Osteoblast (primary cell): ENCODE measurements at regions not wholly inside any gene's neighbourhood (a gene's known extent, or its start where the extent isn't known, plus 50 kb on each side); places are given as distances from the start of the nearest gene placed in this dataset.

ENCODE experiments used
- DNase-seq: peaks from one replicate; pipeline ENCODE4 v3.0.0; 2011; ENCODE audit warnings: low spot score, mixed read lengths; ENCODE audit not compliant: insufficient read length; ENCODE audit errors: missing footprints
- H2AFZ ChIP-seq: 2 replicates; pipeline ENCODE4 v1.6.0; 2011; ENCODE audit warnings: mild to moderate bottlenecking, low read length
- H3K27ac ChIP-seq: 2 replicates; pipeline ENCODE4 v1.5.1; 2011; ENCODE audit warnings: mild to moderate bottlenecking, low read depth, low read length, moderate library complexity
- H3K27me3 ChIP-seq: 2 replicates; pipeline ENCODE4 v1.6.0; 2012; ENCODE audit warnings: mild to moderate bottlenecking, control low read depth, inconsistent platforms, low read length, moderate library complexity; ENCODE audit not compliant: insufficient read depth
- H3K36me3 ChIP-seq: 2 replicates; pipeline ENCODE4 v1.5.1; 2011; ENCODE audit warnings: mild to moderate bottlenecking, low read length, control low read depth, moderate library complexity; ENCODE audit not compliant: insufficient read depth
- H3K4me1 ChIP-seq: 2 replicates; pipeline ENCODE4 v1.5.1; 2011; ENCODE audit warnings: mild to moderate bottlenecking, low read length, control low read depth, moderate library complexity; ENCODE audit not compliant: insufficient read depth
- H3K4me2 ChIP-seq: 2 replicates; pipeline ENCODE4 v1.6.0; 2011; ENCODE audit warnings: mild to moderate bottlenecking, low read length; ENCODE audit not compliant: insufficient read depth
- H3K4me3 ChIP-seq: fragments of 200-600 bp; sonication (generic); 3 replicates; pipeline ENCODE4 v1.5.1; 2012; ENCODE audit warnings: mild to moderate bottlenecking, low read length, inconsistent platforms; ENCODE audit not compliant: insufficient read depth
- H3K79me2 ChIP-seq: 2 replicates; pipeline ENCODE4 v1.6.0; 2012; ENCODE audit warnings: mild to moderate bottlenecking, low read length, control low read depth, inconsistent platforms; ENCODE audit not compliant: insufficient read depth
- H3K9me3 ChIP-seq: 2 replicates; pipeline ENCODE4 v1.5.1; 2011; ENCODE audit warnings: low read depth, low read length, control low read depth
- H4K20me1 ChIP-seq: 2 replicates; pipeline ENCODE4 v1.6.0; 2012; ENCODE audit warnings: mild to moderate bottlenecking, low read length, control low read depth; ENCODE audit not compliant: insufficient read depth
- TF ChIP-seq, protein P1 (sequence below): IDR thresholded peaks from 2 replicates; pipeline ENCODE4 v1.5.1; 2011; ENCODE audit warnings: mild to moderate bottlenecking, low read depth, low read length, moderate library complexity; ENCODE audit errors: extremely low read depth

DNA sequence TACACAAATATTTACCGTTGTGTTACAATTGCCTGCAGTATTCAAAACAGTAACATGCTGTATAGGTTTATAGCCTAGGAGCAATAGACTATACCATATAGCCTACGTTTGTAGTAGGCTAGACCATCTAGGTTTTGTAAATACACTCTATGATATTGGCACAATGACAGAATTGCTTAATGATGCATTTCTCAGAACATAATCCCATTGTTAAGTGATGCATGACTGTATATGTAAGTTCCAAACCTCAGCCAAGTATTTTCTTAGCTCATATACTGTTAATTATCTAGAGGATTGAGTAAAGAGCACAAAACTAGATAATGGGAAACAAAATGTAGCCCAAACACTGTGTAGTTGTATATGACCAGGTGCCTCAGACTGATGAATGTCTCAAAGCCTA lies 220.1 kb downstream of the ANXA1 start:
- no peaks in the 10 kb centered on the region for H3K36me3 ChIP-seq
- TF ChIP-seq, protein P1, sequence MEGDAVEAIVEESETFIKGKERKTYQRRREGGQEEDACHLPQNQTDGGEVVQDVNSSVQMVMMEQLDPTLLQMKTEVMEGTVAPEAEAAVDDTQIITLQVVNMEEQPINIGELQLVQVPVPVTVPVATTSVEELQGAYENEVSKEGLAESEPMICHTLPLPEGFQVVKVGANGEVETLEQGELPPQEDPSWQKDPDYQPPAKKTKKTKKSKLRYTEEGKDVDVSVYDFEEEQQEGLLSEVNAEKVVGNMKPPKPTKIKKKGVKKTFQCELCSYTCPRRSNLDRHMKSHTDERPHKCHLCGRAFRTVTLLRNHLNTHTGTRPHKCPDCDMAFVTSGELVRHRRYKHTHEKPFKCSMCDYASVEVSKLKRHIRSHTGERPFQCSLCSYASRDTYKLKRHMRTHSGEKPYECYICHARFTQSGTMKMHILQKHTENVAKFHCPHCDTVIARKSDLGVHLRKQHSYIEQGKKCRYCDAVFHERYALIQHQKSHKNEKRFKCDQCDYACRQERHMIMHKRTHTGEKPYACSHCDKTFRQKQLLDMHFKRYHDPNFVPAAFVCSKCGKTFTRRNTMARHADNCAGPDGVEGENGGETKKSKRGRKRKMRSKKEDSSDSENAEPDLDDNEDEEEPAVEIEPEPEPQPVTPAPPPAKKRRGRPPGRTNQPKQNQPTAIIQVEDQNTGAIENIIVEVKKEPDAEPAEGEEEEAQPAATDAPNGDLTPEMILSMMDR: no peak
- no peaks in the 10 kb centered on the region for H4K20me1 ChIP-seq

DNA sequence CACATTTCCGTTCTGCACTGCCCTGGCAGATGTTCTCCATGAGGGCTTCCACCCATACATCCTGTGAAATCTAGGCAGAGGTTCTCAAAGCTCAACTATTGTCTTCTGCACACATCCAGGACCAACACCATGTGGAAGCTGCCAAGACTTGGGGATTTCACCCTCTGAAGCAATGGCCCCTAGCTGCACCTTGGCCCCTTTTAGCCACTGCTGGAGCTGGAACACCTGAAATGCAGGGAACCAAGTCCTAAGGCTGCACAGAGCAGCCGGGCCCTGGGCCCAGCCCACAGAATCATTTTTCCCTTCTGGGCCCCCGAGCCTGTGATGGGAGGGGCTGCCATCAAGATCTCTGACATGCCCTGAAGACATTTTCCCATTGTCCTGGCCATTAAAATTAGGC lies 228.7 kb downstream of the ANXA1 start:
- TF ChIP-seq, protein P1: no peak
- no peak overlapping the region for H3K4me3 ChIP-seq
- DNase-seq: no peak

More for the DNA sequence above, 220.1 kb downstream of the ANXA1 start:
- Histone ChIP-seq H3K79me2 (no peaks in the 10 kb centered on the region), H3K27ac (no peak overlapping the region), H3K4me3 (no peak overlapping the region), H3K9me3 (no peaks in the 10 kb centered on the region), H3K4me2 (no peak overlapping the region), H3K4me1 (no peaks in the 10 kb centered on the region), H2AFZ (no peak overlapping the region), H3K27me3 (no peaks in the 10 kb centered on the region)
- DNase-seq: no peak

DNA sequence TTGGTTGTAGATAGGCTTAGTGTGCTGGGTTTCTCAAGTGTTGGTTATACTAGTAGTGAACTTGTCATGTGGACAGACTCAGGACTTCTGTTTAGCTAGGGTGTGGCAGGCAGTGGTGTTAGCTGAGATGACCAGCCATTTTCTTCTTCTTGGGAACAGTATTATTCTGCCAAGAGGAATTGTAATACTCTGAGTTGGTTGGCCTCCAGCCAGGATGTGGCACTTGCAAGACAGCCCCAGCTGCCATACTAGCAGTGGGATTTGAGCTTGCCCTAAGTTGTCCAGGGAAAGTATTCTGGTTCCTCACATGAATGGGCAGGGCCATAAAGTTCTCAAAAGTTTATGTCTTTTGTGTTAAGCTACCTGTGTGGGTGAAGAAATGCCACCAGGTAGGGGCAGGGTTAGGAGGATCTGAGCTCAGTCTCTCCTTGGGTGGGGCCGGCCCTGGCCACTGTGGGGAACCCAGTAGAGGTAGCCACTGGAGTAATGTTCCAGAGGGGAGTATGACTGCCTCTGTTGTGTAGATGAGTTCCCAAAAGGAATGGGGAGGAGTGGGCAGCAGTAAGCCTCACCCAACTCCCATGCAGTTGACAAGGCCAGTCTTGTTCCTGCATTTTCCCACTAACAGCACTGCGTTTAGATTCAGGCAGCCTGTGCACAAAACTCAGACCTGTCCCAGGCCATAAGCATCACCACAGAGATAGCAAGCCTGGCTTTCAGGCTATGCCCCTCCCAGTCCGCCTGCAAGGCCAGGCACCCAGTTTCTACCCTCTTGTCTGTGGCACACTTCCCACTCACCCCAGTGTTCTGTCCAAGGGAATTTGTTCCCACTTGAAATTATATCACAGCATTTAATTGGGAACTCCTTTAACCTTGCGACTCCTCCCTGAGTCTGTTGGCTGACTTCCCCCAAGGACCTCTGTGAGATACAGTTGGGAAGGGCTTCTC lies 250.7 kb downstream of the ANXA1 start:
- no peak overlapping the region for H2AFZ ChIP-seq
- no peaks in the 10 kb centered on the region for H3K36me3 ChIP-seq
- H3K4me2 ChIP-seq: no peak overlapping the region
- no peaks in the 10 kb centered on the region for H3K4me1 ChIP-seq
- no peaks in the 10 kb centered on the region for H3K27me3 ChIP-seq
- H3K27ac ChIP-seq: no peak overlapping the region
- no peaks in the 10 kb centered on the region for H3K79me2 ChIP-seq
- no peaks in the 10 kb centered on the region for H3K9me3 ChIP-seq
- H3K4me3 ChIP-seq: no peak overlapping the region
- TF ChIP-seq, protein P1: no peak
- no peaks in the 10 kb centered on the region for H4K20me1 ChIP-seq
- DNase-seq: no peak

More for the DNA sequence above, 228.7 kb downstream of the ANXA1 start:
- Histone ChIP-seq H3K4me1 (no peaks in the 10 kb centered on the region), H3K27me3 (no peaks in the 10 kb centered on the region), H4K20me1 (no peaks in the 10 kb centered on the region), H3K4me2 (no peak overlapping the region), H3K36me3 (no peaks in the 10 kb centered on the region), H3K9me3 (no peaks in the 10 kb centered on the region), H3K27ac (no peak overlapping the region), H3K79me2 (no peaks in the 10 kb centered on the region), H2AFZ (no peak overlapping the region)

DNA sequence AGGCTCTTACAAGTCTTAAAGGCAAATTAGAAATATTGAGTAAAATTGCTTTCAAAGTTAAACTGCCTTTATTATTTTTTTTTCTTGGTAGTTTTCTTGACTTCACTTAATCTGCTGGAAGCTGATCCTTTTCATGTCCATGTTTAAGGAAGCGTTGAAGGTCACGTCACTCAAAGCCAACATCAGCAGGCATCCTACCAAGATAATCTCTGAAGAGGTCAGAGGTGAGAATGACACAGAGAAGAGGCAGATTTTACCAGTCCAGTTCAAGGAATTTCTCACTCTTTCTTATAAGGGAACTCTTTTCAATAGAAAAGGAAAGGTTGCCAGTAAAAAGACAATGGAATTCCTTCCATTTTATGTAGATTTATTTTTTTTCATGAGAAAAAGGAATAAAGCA lies 259.8 kb downstream of the ANXA1 start:
- Histone ChIP-seq H4K20me1 (no peaks in the 10 kb centered on the region), H3K27me3 (no peaks in the 10 kb centered on the region), H3K4me2 (no peak overlapping the region), H3K4me1 (no peaks in the 10 kb centered on the region), H3K36me3 (no peaks in the 10 kb centered on the region), H3K79me2 (no peaks in the 10 kb centered on the region), H2AFZ (no peak overlapping the region), H3K4me3 (no peak overlapping the region), H3K27ac (no peak overlapping the region), H3K9me3 (no peaks in the 10 kb centered on the region)
- DNase-seq: no peak
- TF ChIP-seq, protein P1: no peak
